ENCODE measurements at regions not wholly inside any gene's neighbourhood (a gene's known extent, or its start where the extent isn't known, plus 50 kb on each side); places are given as distances from the start of the nearest gene placed in this dataset.

DNA sequence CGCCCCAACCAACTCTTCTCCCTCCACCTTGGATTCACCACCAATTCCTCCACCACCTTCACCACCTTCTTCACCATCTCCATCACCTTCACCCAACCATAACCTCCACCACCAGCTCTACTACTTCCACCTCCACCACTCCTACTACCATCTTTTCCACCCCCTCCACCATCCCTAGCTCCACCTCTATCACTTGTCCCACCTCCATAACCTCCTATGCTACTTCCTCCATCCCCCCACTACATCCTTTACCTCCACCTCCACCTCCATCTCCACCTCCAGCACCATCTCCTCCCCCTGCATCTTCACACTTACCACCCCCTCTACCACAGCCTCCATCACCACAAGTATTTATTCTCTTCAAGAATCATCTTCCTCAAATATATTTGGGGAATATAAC lies 254.9 kb upstream of the EGLN3 start:
- no peak for DNase-seq

DNA sequence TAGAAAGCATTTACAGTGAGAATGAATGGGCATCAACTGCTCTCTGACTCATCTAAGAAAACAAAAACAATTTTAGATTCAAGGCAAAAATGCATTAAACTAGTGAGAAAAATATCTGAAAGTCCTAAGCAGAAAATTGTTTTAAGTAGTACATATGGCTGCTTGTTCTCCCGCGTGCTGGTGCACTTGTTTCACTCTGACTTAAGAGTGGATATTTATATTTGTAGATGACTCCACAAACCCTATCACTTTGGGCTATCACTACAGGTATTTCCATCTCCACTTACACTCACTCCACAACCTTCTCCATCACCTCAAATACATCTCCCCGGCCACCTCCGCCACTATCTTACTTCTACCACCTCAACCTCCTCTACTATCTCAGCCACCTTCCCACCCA lies 253.9 kb upstream of the EGLN3 start:
- no peak for DNase-seq

DNA sequence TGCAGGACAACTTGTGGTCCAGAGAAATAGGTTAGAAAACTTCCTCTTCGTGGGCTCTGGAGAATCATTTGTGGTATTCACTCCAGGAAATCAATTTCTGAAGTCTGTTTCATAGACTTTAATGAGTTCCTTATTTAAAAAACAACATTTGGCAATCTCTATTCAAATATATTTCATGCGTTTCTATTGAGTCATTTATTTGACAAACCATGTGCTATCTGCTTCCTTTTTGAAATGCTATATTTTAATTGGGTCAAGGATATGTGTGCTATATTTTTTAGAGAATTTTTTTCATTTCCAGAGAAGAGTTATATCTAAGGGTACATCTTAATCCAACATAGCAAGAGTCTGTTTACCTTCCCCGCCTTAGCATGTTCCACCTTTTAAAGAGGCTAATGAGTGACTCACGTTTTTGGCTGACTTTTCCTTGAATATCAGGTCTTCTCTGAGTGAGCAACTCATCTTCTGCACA lies 252.4 kb upstream of the EGLN3 start:
- no peak for DNase-seq

DNA sequence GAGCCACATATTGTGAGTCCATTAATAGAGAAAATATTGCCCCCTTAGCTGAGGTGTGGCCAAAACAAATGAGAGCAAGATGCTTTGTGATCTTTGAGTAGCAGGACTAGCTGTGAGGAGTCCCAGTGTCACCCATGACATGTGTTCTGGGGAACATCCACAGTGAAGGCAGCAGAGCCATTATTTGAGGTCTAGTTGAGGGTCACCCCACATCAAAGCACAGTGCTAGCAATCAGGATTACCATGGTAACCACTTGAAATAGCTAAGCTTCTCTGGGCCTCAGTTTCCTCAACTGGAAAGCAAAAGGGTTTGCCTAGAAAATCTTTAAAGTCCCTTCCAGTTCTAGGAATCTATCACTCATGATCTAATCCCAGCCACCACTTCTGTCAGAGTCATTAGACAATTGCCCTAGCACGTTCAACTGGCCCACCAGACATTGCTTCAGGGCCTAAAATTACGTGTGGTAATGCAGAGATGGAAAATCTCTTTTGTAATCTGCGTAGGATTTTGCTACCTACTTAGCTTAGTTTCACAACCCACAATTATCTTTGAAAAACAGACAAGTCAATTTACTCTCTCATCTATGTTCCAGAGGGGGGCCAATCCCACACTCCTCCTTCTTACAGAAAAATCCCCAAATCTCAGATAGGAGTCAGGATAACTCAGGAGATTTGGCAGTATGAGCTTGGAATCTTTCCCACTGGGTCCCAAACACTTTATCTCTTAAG lies 251.2 kb upstream of the EGLN3 start:
- DNase-seq, result no peak

- no peak for DNase-seq
These were observed 248.7 kb upstream of the EGLN3 start for GRCh38 chr14:34199585-34199984.

DNA sequence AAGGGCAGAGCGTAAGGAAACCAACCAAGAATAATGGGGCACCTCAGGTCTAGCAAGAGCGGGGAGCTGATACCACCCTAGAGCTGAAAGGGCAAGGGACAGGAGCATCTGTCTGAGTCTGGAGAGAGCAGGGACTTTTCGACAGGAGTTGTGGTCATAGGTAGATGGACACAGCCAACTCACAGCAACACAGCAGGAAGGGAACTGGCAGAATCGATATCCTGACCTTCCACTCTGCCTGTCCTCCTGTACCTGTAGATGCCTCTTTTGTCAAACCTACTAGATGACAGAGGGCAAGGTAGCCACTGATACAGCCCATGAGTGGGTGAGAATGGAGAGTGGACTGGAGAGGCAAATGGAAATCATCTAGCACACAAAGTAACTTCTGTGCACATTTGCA lies 247.2 kb upstream of the EGLN3 start:
- DNase-seq, result no peak

DNA sequence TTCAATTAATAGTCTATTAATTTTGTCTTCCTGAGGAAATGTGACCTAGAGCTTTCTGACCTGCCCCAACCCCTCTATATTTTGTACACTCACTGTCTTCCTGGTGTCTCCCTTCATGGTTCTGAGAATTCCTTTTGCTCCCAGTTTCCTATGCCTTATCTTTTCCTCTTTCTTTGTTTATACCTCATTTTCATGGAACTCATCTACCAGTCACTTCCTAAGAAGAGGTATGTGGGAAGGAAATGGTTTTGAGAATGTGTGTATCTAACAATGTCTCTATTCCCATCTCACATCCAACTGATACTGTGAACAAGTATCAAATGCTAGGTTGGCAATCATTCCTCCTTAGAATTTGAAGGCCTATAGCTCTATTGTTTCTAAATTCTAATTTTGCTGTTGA lies 245.1 kb upstream of the EGLN3 start:
- DNase-seq, result no peak

GRCh38 chr14:34190717-34191116 lies 239.8 kb upstream of the EGLN3 start:
- no peak for DNase-seq

- DNase-seq, result no peak
These were observed 239.0 kb upstream of the EGLN3 start for GRCh38 chr14:34189866-34190265.

- DNase-seq, result no peak
These were observed 236.7 kb upstream of the EGLN3 start for GRCh38 chr14:34187519-34188044.

GRCh38 chr14:34187061-34187460 lies 236.2 kb upstream of the EGLN3 start:
- DNase-seq, result no peak

DNA sequence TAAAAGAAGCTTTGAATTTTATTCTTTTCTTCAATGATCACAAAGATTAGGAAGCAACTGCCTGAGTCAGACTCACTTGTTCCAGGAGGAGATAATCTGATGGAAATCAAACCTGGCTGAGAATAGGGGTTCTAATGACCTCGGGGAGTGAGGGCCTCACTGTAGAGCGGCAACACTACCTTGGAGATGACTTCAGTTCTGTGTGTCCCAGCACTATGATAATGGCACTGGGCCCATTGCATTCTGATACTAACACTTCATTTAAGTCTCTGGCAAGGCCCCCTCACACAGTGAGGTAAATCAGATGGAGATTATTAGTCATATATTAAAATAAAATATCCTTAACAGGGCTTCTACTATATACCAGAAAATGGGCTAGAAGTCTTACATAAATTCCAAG lies 233.3 kb upstream of the EGLN3 start:
- DNase-seq, result no peak

DNA sequence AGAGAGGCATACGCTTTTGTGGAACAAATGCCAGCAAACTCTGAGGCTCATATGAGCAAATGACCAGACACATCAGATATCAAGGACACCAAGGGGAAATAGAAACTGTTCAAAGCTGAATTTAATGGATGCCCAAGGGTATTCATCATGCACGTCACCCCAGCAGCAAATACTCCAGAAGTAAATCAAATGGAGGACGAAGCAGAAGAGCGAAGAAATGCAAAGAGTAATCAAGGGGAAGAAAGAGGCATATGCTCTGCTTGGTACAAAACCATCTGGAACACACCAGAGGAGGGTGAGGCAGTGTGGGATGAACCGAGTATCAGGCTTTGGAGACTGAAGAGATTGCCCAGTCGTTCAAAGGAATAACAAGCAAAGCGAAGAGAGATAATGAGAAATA lies 232.6 kb upstream of the EGLN3 start:
- no peak for DNase-seq

DNA sequence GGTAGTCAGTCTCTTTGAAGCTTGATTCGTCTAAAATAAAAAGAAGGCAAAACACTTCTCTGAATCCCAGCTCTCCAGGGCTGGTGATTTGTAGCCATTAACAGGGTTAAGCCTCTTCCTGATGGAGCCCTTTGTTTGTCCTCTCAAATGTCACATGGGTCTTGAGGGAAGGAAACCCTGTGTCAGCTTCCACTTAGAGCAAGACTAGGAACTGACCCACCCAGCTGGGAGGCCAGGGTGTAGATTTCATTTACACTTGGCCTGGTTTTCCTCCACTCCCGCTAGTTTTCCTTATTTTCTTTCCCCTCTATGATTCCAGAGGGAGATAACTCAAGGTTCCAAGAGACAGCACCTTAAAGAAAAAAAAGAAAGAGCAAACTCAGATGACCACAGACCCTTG lies 230.5 kb upstream of the EGLN3 start:
- peak; percentile 80 for DNase-seq

- no peak for DNase-seq
These were observed 230.0 kb upstream of the EGLN3 start for GRCh38 chr14:34180869-34181268.

DNA sequence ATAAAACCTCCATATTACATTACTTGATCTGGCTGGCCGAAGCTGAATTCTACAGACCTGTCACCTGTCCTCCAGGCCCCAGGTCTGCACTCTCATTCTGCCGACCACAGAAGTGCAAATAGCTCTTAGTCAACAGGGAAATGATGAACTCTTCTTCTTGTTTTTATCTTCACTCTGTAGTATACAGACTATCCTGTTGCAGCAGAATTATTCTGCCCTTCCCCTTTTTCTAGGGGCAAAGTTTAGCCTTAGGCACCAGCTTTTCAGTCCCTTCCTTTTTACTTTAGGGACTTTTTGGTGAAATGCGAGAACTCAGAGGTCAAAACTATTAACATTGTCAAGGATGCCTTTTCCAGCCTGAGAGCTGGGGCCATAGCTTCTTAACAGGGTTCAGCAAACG lies 229.6 kb upstream of the EGLN3 start:
- DNase-seq, result peak; percentile 64

GRCh38 chr14:34179727-34180126 lies 228.9 kb upstream of the EGLN3 start:
- peak; percentile 83 for DNase-seq

- DNase-seq, result no peak
These were observed 226.6 kb upstream of the EGLN3 start for GRCh38 chr14:34177466-34177865.

GRCh38 chr14:34175574-34175973 lies 224.7 kb upstream of the EGLN3 start:
- DNase-seq, result no peak

- DNase-seq, result peak; percentile 14
These were observed 224.1 kb upstream of the EGLN3 start for GRCh38 chr14:34174973-34175372.

- DNase-seq, result no peak
These were observed 223.0 kb upstream of the EGLN3 start for GRCh38 chr14:34173916-34174315.

DNA sequence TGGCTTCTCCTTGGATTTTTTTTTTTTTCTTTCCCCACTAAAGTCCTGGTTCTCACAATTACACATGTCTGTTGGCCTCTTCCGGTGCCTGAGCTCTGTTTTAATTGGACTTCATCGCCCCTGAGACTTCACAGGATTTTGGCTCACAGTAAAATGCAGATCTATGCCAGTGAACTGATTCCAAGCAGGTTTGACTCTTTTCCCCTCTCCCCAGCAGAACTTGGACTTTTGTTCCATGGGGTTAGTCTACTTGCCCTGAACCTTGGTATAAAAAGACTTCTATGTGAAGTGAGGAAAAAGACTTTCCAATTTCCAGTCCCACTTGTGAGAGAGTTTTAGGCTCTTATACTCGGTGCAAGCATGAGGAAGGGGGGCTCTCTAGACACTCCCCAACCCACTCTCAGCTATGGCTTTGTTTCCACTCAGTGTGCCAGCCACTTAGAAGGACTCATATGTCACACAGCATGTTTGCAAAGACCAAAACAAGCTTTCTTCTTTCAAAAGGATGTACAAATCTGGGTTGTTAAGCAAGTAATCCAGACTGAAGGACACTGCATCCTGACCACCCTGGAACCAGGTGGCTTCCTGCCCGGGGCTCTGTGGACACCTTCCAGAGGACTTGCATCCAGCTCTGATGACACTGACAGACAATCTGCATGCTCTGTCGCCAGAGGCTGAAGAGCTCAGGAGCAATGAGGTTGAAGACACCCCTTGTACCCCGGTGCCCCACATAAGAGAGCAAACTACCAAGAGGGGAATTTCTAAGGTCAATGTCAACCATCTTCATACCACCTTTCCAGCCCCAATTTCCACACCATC lies 221.9 kb upstream of the EGLN3 start:
- no peak for DNase-seq

- DNase-seq, result no peak
These were observed 221.2 kb upstream of the EGLN3 start for GRCh38 chr14:34172173-34172451.

- DNase-seq, result no peak
These were observed 220.7 kb upstream of the EGLN3 start for GRCh38 chr14:34171431-34172172.

Data from DMS153 (cell line).